SKM-1 (cell line): ENCODE measurements at regions not wholly inside any gene's neighbourhood (a gene's known extent, or its start where the extent isn't known, plus 50 kb on each side); places are given as distances from the start of the nearest gene placed in this dataset.

Source experiments
- DNase-seq: peaks from one replicate; lab custom pipeline; 2025; ENCODE audit not compliant: unreplicated experiment; lab: John Stamatoyannopoulos, UW

DNA sequence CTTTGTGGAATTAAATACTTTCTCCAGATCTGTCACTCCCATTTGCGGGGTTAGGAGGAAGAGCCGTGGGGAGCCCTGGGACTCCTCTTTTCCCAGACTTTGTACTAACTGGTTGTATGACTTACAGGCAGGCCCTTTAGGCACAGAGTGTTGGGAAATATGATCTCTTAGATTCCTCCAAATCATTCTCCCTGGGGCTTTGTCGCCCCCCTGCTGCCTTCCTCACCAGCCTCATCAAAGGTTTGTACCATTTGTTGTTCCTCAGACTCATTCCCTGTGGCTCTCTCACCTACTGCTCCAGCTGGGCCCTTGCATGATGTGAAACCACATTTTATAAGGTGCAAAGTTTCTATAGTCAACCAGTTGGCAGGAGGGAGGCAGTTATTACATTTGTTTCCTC lies 56.4 kb downstream of the CRYGS start:
- no peak for DNase-seq

DNA sequence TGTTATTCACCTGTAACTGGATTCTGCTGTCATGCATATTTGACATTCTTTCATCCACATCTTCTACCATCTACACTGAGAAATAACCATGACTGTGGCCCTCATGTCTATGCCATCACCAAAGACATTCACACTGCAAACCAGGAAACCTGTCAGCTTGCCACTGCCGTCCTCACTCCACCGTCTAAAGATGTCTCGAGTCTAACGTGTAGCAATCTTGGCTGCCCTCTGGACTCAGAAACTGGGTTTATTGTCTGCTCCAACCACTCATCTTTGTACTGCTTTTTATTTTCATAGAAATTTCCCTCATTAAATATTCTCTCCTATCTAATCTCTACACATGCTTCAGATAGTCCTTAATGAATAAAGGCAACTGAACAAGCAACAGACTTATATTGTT lies 57.1 kb downstream of the CRYGS start:
- no peak for DNase-seq

DNA sequence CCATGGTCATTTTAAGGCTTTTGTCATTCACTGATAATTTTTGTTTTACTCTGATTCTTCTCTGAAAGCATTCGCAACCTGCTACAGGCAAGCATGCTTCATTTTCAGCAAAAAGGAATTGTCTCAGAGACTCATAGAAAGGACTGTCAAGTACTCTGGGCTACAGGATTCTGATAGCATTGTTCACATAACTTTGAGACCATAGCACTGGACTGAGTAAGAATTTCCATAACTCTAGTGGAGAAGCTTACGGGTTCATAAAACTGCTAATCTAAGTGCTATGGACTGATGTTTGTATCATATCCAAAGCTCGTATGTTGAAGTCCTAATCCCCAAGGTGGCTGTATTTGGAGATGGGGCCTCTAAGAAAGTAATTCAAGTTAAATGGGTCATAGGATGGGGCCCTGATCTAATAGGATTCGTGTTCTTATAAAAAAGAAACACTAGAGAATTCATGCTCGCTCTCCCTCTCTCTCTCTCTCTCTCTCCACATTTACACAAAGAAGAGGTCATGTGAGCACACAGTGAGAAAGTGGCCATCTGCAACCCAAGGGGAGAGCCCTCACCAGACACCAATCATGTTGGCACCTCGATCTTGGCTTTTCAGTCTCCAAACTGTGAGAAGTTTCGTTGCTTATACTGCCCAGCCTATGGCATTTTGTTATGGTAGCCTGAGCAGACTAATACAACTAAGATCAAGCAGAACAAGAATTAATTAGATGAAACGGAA lies 60.4 kb downstream of the CRYGS start:
- no peak for DNase-seq

DNA sequence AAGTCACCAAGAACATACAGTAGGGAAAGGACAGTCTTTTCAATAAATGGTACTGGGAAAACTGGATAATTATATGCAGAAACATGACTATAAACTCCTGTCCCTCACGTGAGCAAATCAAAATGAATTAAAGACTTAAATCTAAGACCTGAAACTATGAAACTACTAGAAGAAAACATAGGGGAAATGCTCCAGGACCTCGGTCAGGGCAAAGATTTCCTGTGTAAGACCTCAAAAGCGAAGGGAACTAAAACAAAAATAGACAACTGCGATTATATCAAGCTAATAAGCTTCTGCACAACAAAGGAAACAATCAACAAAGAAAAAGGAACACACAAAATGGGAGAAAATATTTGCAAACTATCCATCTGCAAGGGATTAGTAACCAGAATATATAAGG lies 62.7 kb downstream of the CRYGS start:
- no peak for DNase-seq

DNA sequence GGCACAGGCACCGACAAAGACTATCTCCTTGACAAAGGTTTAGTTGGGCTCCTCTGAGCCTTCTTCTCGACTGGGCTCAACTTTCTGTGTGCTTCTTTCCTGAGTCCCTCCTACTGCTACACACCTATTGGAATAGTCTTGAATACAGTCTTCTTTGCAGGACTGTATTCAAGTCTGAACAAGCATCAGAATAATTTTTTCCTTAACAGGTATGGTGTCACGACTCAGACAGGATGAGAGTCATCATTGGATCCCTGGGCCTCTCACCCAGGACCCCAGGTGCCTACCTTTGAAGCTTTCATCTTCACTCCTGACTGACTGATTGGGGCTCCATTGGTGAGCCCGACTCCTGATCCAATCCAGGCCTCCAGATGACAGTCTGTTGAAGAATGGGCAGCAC lies 66.3 kb downstream of the CRYGS start:
- no peak for DNase-seq

DNA sequence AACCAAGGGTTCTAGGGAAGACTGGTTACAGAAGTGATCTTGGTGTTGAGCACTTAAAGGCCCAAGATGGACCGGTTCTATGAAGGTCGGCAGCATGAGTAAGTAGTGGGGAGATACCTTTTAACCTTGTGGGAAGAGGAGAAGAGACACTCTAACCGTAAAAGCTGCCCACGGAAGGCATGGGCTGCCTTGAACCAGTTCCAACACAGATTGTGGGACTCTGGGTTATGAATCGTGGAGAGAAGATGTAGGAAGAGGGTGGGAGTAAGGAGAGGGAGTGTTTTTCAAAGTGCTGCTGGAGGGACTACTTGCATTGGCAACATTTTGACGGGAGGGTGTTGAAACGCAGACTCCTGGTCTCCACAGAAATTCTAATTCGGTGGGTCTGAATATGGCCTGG lies 67.1 kb downstream of the CRYGS start:
- no peak for DNase-seq

DNA sequence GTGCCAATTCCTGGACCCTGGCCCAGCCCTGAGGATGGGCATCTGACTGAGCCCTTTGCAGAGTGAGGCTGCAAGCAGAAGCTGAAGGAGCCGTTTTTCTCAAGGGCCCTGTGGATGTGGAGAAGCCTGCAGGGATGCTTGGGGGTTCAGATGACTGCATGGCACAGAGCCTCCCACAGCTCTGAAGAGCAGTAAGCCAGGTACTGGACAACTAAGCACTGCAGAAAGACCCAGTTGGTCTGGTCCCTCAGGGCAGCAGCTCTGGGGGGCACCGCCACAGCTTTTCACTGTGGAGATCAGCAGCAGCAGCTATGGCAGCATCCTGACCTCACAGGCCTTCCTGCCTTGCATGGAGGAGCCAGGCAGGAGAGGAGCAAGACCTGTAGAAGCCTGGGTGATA lies 67.6 kb downstream of the CRYGS start:
- DNase-seq = no peak

DNA sequence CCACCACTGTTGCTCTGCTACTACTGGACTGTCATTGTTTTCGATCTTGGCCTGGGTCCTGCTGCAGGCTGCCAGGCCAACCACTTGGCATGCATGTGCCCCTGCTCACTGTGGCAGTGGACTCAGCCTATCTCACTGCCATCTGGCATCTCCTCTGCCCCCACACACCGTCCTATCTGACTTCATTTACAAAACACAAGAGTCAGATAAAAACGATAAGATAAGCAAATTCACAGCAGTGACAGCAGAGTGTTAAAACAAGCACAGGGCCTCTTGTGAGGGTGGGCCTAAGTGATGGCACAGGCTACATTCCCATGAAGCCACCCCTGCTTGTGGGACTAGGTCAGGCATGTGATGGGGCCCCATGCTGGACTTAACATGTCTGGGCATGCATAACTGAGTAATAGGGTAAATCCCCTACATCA lies 68.1 kb downstream of the CRYGS start:
- no peak for DNase-seq

DNA sequence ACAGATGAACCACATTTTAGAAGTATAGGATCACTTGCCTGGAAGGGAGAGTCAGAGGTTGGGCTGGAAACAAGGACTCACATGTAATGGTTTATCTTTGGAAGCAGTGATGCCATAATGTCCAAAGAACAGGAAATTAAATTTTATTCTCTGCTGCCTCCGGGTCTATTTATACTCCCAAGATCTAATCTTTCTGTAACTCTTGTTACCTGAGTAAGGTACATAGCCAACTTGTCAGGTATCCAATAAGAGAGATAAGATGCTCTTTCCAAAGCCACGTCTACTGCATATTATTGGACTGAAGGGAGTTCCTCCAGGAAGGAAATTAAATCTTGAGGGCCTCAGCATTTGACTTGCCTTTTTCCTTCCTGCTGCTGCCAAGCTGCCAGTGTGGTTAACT lies 71.0 kb downstream of the CRYGS start:
- no peak for DNase-seq

DNA sequence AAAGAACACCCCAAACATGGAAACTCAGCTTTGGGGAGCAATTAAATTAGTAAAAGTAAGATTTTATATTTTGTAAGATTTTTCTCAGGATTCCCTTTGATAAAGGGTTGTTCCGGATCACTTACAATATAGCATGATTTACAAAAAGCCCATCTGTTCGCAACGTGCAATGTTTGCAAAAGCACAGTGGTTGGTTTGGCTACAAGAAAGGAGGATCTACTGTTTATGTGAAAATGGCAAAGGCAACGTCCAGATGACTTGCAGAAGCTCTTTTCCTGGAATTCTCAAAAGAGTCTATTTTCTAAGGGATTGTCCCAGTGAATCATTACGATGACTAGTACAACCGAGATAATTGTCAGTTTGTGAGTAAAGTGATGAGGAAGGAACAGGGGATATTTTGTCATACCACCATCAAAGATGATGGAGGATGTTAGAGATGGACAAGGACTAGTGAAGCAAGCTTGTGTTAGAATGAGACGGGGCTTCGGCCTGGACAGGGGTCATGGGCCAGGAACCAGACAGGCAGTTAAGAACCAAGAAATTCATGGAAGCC lies 71.6 kb downstream of the CRYGS start:
- no peak for DNase-seq

DNA sequence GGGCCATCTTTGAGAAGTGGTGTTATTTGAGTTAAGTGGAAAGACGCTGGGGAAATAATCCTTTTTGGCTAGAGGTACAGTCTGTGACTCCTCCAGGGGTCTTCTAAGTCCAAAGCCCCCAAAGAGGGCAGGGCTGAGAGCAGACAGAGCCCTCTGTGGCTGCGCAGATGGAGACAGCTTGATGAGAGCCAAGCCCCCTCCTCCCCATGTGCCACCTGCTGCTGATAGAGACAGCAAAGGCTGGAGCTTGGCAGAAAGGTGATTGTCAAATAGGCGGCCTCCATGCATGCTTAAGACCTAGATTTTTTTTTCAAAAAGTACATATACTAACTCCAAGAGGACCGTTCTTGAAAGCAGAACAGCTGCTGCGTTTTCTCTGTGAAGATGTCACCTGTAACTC lies 72.4 kb downstream of the CRYGS start:
- DNase-seq = no peak

DNA sequence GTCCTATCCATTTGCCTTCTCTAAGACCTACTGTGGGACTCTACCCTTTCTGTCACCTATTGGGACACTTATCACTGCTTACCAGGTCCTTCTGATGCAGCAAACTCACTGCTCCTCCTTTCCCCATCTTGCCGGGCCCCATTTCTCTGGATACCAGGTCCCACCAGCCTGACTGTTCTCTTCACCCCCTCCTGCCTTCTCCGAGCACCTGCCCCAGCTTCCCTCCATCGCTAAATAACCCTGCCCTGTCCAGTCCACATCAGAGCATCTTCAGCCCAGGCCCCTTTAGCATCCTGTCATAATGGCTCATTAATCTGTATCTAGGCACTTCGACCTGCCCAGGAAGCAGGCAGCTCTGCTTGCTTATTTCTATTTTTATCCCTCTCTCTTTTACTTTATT lies 74.7 kb downstream of the CRYGS start:
- DNase-seq = no peak

DNA sequence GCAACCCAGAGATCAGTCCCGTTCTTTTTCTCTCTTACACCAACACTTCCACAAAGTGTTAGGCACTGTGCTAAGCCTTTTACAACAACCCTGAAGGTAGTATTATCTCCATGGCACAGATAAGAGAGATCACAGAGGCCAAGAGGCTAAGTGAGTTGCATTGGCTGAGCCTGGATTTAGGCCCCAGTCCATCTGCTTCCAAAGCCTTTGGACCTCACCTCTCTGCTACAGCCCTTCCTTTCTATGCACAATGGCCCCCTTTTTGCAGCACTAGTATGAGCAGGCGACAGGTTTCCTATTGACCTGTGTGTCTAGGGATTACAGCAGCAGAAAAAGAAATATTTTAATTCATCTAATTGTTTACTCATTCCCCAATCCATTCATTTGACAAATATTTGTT lies 76.2 kb downstream of the CRYGS start:
- no peak for DNase-seq

DNA sequence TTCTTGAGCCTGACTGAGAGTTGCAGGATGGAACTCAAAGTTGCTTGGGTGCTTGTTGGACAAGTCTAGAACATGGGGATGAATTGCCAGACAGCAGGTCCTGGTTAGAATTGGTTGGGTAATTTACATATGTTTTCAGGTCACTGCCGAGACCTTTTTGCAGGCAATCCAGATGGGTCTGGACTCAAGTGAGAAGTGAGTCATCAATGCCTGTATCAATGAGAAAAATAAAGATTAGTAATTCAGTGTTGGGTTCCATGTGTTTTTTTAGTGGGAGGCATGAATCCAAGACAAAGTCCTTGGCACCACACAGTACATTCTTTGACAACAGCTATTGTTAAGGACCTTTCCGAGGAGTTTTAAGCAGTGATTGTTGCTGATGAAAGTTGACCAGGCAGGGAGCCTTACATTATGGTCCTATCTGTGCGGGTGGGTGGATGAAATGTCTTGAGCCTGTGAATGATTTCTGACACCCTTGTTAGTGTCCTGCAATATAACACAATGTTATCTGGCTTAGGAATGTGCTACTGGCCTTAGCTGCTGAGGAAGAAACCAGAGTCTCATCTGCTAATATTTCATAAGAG lies 77.7 kb downstream of the CRYGS start:
- no peak for DNase-seq

DNA sequence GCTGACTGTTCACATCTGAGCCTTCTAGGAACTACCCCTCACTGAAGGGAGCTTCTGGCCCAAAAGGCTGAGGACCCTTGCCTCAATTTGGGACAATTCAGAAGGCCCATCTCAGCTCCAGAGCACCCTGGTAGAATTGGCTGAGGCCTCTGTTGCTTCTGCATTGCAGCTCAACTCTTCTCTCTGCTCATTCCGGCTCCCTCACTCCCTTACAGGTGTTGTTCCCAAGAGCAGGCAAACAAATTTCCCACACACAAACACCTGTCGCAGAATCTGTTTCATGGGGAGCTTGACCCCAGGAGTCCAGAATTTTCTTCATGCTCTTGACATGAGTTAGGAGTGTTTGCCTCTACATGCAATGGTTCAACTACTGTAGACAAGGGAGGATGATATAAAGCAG lies 78.7 kb downstream of the CRYGS start:
- no peak for DNase-seq

DNA sequence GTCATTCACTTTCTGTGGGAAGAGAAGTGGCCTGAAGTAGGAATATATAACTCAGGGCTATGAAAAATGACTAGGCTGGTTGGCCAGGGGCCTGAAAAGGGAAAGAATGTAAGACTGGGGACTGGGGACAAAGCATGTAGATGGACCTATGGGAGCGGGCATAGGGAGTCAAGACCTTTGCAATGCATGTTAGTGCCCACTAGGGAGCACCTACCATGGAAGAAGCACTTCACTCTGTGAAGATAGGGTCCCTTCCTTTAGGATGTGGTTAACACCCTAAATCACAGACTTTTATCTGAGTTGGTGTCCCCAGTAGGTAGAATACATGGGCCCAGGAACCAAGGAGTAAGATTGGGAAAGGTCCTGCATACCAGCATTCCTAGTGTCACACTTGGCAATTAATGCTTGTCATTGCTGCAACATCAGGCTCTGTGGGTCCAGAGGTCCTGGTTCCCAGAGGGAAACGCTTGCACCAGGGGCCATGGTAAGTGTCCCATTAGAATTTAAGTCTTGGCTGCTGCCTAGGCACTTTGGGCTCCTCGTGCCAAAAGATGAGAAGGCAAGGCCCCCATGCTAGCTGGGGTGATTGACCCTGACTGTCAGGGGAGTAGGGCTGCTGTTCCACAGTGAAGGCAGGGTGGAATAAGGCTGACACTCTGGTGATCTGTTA lies 79.6 kb downstream of the CRYGS start:
- no peak for DNase-seq

DNA sequence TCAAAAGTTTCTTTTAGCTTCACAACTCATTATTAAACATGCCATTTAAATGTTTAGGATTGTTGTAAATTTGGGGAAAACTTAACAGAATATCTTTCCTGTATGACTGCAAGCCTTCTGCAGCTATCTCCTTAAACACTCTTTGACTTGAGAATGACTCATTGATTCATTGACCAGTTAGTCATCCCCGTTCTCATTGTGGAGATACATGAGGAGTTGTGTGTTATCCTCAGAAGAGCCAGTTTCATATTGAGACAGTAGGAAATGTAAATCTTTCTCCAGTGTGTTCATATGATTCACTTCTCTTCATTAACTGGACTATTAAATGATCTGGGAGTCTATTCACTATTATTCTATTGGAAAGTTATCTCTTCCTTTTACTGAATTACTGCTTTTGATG lies 83.0 kb downstream of the CRYGS start:
- no peak for DNase-seq

DNA sequence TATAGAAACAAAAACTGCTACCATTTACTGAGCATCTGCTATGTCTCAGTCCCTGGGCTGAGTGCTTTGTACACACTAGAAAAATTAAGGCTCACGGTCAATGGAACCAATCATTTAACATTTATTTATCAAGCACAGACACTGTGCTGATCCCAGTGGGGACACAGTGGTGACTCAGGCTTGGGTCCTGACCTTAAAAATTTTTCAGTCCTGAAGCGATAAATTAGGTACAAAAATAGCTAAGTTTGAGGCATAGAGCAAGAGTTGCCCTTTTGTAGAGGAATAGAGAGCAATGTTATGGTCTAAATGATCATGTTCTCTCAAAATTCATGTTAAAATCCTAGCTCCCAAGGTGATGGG lies 85.1 kb downstream of the CRYGS start:
- DNase-seq = no peak

DNA sequence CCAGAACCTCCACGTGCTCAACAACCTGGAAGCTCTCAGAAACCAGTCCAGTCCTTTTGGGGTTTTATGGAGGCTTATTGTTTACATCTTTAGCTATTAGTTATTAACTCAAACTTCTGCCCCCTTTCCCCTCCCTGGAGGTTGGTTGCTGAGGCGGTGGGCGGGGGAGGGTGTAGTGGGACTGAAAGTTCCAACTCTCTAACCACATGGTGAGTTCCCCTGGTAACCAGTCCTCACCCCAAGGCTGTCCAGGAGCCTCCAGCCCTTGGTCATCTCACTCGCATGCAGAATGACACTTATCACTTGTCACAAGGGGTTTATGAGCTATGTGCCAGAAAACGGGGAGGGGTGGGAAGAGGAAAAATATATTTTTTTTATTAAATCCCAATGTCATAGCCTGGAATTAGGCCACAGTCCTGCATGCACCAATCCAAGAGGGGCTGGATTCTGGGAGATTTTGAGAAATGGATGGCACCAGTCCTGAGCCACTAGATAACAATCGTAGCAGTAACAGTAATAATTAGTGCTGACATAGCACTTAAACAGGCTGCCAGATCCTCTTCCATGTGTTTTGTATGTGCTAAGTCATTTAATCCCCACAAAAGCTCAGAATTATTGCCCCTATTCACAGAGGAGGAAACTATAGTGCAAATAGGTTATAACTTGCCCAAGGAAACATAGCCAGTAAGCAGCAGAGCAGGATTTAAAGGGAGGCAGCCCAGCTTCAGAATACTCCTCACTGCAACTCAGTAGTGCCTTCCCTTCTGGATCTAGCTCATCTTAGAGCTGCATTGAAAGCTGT lies 85.7 kb downstream of the CRYGS start:
- DNase-seq = no peak

DNA sequence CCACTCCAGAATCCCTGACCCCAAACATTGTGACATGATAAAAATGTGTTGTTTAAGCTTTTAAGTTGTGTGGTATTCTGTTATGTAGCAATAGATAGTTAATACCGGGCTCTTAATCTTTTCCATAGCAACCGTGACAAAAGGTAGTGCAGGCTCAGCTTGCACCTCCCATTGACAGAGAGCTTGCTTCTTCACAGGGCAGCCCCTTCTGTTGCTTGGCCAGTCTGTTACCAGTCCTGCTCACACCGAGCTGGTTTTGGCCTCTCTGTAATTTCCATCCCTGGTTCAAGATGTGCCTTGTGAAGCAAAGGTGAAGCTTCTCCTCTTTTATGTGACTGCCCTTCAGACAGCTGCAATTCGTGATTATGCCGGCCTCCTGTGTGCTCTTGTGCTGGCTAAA lies 86.9 kb downstream of the CRYGS start:
- DNase-seq = no peak

DNA sequence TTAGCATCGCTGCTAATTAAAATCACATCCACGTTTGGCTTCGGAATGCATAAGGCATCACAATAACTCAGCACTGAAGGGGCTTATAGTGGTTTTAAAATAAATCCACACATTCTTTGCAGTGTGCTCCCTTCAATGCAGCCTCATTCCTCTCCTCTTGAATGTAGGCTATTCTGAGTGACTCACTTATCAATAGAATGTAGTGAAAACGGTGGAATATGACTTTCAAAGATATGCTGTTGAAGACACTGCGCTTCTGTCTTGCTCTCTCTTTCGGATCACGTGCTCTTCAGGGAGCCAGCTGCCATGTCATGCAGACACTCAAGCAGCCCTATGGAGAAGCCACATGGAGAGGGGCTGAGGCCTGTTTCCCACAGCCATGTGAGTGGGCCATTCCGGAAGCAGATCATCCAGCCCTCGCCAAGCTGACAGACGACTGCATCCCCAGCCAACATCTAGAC lies 87.4 kb downstream of the CRYGS start:
- DNase-seq = no peak
